ENCODE measurements at regions not wholly inside any gene's neighbourhood (a gene's known extent, or its start where the extent isn't known, plus 50 kb on each side); places are given as distances from the start of the nearest gene placed in this dataset.

- no peak for DNase-seq
These were observed 53.8 kb upstream of the VCX start for GRCh38 chrX:7789200-7789599.

- DNase-seq: no peak
These were observed 54.6 kb upstream of the VCX start for GRCh38 chrX:7788334-7788733.

- DNase-seq: no peak
These were observed 55.3 kb upstream of the VCX start for GRCh38 chrX:7787714-7788113.

GRCh38 chrX:7784580-7784979 is 58.4 kb upstream of the VCX start:
- no peak for DNase-seq

GRCh38 chrX:7779644-7780043 is 63.3 kb upstream of the VCX start:
- DNase-seq: no peak

GRCh38 chrX:7775987-7776386 is 67.0 kb upstream of the VCX start:
- DNase-seq: no peak

GRCh38 chrX:7771788-7772438 is 71.1 kb upstream of the VCX start:
- no peak for DNase-seq

GRCh38 chrX:7759830-7760229 is 83.1 kb upstream of the VCX start:
- no peak for DNase-seq

GRCh38 chrX:7746856-7747255 is 96.1 kb upstream of the VCX start:
- no peak for DNase-seq

- no peak for DNase-seq
These were observed 112.9 kb upstream of the VCX start for GRCh38 chrX:7730071-7730470.

GRCh38 chrX:7720519-7720918 is 122.5 kb upstream of the VCX start:
- DNase-seq: no peak

- DNase-seq: no peak
These were observed 128.6 kb upstream of the VCX start for GRCh38 chrX:7714351-7714750.

- no peak for DNase-seq
These were observed 131.8 kb upstream of the VCX start for GRCh38 chrX:7711167-7711566.

- no peak for DNase-seq
These were observed 133.1 kb upstream of the VCX start for GRCh38 chrX:7709845-7710244.

GRCh38 chrX:7706032-7706431 is 136.9 kb upstream of the VCX start:
- peak; percentile 3 for DNase-seq

GRCh38 chrX:7704205-7704604 is 138.8 kb upstream of the VCX start:
- no peak for DNase-seq

- DNase-seq: no peak
These were observed 144.7 kb upstream of the VCX start for GRCh38 chrX:7698248-7698647.

- no peak for DNase-seq
These were observed 152.1 kb upstream of the VCX start for GRCh38 chrX:7690842-7691241.

- no peak for DNase-seq
These were observed 153.1 kb upstream of the VCX start for GRCh38 chrX:7689791-7690412.

- no peak for DNase-seq
These were observed 162.8 kb upstream of the VCX start for GRCh38 chrX:7680181-7680580.

GRCh38 chrX:7654316-7654715 is 188.7 kb upstream of the VCX start:
- DNase-seq: no peak

- DNase-seq: no peak
These were observed 195.1 kb upstream of the VCX start for GRCh38 chrX:7647831-7648230.

GRCh38 chrX:7641141-7641540 is 201.8 kb upstream of the VCX start:
- DNase-seq: no peak

GRCh38 chrX:7640392-7640791 is 202.6 kb upstream of the VCX start:
- no peak for DNase-seq
